ENCODE measurements at regions not wholly inside any gene's neighbourhood (a gene's known extent, or its start where the extent isn't known, plus 50 kb on each side); places are given as distances from the start of the nearest gene placed in this dataset.

GRCh38 chr18:43671431-43671830 is 394.1 kb upstream of the SYT4 start:
- no peak for ATAC-seq
- TF ChIP-seq CREB5 (CRISPR knock-in tag; IDR thresholded peaks at IDR 0.05; ENCODE audit: low read depth) (no peak), ZNF8 (CRISPR knock-in tag; IDR thresholded peaks at IDR 0.05) (no peak), TSHZ2 (CRISPR knock-in tag; IDR thresholded peaks at IDR 0.05) (no peak), ISL1 (CRISPR knock-in tag; IDR thresholded peaks at IDR 0.05) (no peak), ZNF565 (CRISPR knock-in tag; conservative IDR thresholded peaks at IDR 0.05; ENCODE audit: low read depth) (no peak), ZFP3 (CRISPR knock-in tag; IDR thresholded peaks at IDR 0.05) (no peak), ZFP30 (CRISPR knock-in tag; IDR thresholded peaks at IDR 0.05) (no peak), OSR1 (CRISPR knock-in tag; IDR thresholded peaks at IDR 0.05) (no peak), CSRNP3 (CRISPR knock-in tag; IDR thresholded peaks at IDR 0.05) (no peak)

- ATAC-seq: no peak
- TF ChIP-seq CSRNP3 (CRISPR knock-in tag; IDR thresholded peaks at IDR 0.05) (no peak), OSR1 (CRISPR knock-in tag; IDR thresholded peaks at IDR 0.05) (no peak), ZFP3 (CRISPR knock-in tag; IDR thresholded peaks at IDR 0.05) (no peak), PPARA (CRISPR knock-in tag; IDR thresholded peaks at IDR 0.05; ENCODE audit: borderline replicate concordance) (no peak), TCF4 (CRISPR knock-in tag; IDR thresholded peaks at IDR 0.05; ENCODE audit: borderline replicate concordance) (no peak), POU6F1 (CRISPR knock-in tag; IDR thresholded peaks at IDR 0.05; ENCODE audit: borderline replicate concordance, low read depth) (no peak), ZNF70 (CRISPR knock-in tag; IDR thresholded peaks at IDR 0.05) (no peak), PATZ1 (CRISPR knock-in tag; IDR thresholded peaks at IDR 0.05; ENCODE audit: borderline replicate concordance) (no peak), GLIS3 (CRISPR knock-in tag; IDR thresholded peaks at IDR 0.05) (no peak), ZNF8 (CRISPR knock-in tag; IDR thresholded peaks at IDR 0.05) (no peak)
Observed at GRCh38 chr18:43680096-43680495, 402.8 kb upstream of the SYT4 start.

- no peak for TF ChIP-seq ARNTL (CRISPR knock-in tag; IDR thresholded peaks at IDR 0.05; ENCODE audit: borderline replicate concordance, low read depth)
- no peak for ATAC-seq
Observed at GRCh38 chr18:43681661-43682060, 404.4 kb upstream of the SYT4 start.

- ATAC-seq: no peak
- TF ChIP-seq ZNF565 (CRISPR knock-in tag; conservative IDR thresholded peaks at IDR 0.05; ENCODE audit: low read depth) (no peak), PPARA (CRISPR knock-in tag; IDR thresholded peaks at IDR 0.05; ENCODE audit: borderline replicate concordance) (no peak), TSHZ2 (CRISPR knock-in tag; IDR thresholded peaks at IDR 0.05) (no peak), ZNF70 (CRISPR knock-in tag; IDR thresholded peaks at IDR 0.05) (no peak), ZNF8 (CRISPR knock-in tag; IDR thresholded peaks at IDR 0.05) (no peak), ESRRG (CRISPR knock-in tag; IDR thresholded peaks at IDR 0.05) (no peak), TCF4 (CRISPR knock-in tag; IDR thresholded peaks at IDR 0.05; ENCODE audit: borderline replicate concordance) (no peak), CREB5 (CRISPR knock-in tag; IDR thresholded peaks at IDR 0.05; ENCODE audit: low read depth) (no peak), ZC3H10 (CRISPR knock-in tag; IDR thresholded peaks at IDR 0.05) (no peak), OSR1 (CRISPR knock-in tag; IDR thresholded peaks at IDR 0.05) (no peak)
Observed at GRCh38 chr18:43682196-43682595, 404.9 kb upstream of the SYT4 start.

All from SK-N-SH treated with all-trans-retinoic acid at 6 μM for 48 hours (cell line).